ENCODE measurements at regions not wholly inside any gene's neighbourhood (a gene's known extent, or its start where the extent isn't known, plus 50 kb on each side); places are given as distances from the start of the nearest gene placed in this dataset.

DNA sequence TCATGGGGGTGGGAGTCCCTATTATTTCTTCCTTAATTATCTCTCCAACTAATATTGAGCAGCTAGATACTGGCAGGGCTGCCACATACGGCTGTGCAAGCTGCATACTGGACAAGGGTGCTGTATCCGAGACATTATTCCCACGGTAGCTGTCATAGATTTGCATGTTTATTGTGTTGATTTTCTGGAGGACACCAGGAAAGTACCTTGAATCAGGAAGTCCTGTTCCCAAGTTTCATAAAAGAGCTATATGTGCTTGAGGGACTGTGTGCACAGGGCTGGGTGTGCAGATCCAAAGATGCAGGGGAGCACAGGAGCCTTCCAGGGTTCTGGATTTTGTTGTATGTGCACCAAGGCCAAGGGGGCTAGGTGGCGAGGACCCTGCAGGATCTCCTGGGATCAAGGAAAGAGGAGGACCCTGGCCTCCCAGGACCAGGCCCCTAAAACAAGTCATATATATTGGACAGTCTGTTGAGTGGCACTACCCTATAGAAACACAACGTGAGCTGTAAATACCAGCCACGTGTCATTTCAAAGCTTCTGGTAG, 119.2 kb upstream of the ALDH1A3 start:
- ATAC-seq (ENCODE audit: insufficient read depth, low read depth) (no peak), DNase-seq (no peak)
- no peaks in the 10 kb centered on the region for H3K79me2 ChIP-seq (ENCODE audit: insufficient read depth, low read length)
- no peak overlapping the region for H3K4me3 ChIP-seq (ENCODE audit: low read depth in 1 of 2, low read length in 2 of 2)
- H2AFZ ChIP-seq (ENCODE audit: low read depth, low read length): no peak overlapping the region
- no peaks in the 10 kb centered on the region for H3K9me3 ChIP-seq (ENCODE audit: insufficient read depth, low read length, severe bottlenecking)
- peaks cover 2% of the 10 kb centered on the region for H3K27me3 ChIP-seq (ENCODE audit: insufficient read depth, low read length, poor library complexity)
- H3K9ac ChIP-seq (ENCODE audit: low read depth, low read length): no peak overlapping the region
- no peaks in the 10 kb centered on the region for H3K4me1 ChIP-seq (ENCODE audit: insufficient read depth, low read length)
- no peak for TF ChIP-seq EZH2 (IDR thresholded peaks at IDR 0.05; ENCODE audit: borderline replicate concordance, low read depth, low read length, severe bottlenecking)
- TF ChIP-seq, protein P1, sequence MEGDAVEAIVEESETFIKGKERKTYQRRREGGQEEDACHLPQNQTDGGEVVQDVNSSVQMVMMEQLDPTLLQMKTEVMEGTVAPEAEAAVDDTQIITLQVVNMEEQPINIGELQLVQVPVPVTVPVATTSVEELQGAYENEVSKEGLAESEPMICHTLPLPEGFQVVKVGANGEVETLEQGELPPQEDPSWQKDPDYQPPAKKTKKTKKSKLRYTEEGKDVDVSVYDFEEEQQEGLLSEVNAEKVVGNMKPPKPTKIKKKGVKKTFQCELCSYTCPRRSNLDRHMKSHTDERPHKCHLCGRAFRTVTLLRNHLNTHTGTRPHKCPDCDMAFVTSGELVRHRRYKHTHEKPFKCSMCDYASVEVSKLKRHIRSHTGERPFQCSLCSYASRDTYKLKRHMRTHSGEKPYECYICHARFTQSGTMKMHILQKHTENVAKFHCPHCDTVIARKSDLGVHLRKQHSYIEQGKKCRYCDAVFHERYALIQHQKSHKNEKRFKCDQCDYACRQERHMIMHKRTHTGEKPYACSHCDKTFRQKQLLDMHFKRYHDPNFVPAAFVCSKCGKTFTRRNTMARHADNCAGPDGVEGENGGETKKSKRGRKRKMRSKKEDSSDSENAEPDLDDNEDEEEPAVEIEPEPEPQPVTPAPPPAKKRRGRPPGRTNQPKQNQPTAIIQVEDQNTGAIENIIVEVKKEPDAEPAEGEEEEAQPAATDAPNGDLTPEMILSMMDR (IDR thresholded peaks at IDR 0.05; ENCODE audit: borderline replicate concordance, extremely low read depth, low read length, poor library complexity, severe bottlenecking): no peak
- no peaks in the 10 kb centered on the region for H3K36me3 ChIP-seq (ENCODE audit: insufficient read depth, low read length)
- H3K27ac ChIP-seq (ENCODE audit: low read length): no peak overlapping the region
- H4K20me1 ChIP-seq (ENCODE audit: insufficient read depth, low read length): peaks cover 2% of the 10 kb centered on the region; the same call in 1 of the 2 replicates
- no peak overlapping the region for H3K4me2 ChIP-seq (ENCODE audit: insufficient read depth, low read length)

DNA sequence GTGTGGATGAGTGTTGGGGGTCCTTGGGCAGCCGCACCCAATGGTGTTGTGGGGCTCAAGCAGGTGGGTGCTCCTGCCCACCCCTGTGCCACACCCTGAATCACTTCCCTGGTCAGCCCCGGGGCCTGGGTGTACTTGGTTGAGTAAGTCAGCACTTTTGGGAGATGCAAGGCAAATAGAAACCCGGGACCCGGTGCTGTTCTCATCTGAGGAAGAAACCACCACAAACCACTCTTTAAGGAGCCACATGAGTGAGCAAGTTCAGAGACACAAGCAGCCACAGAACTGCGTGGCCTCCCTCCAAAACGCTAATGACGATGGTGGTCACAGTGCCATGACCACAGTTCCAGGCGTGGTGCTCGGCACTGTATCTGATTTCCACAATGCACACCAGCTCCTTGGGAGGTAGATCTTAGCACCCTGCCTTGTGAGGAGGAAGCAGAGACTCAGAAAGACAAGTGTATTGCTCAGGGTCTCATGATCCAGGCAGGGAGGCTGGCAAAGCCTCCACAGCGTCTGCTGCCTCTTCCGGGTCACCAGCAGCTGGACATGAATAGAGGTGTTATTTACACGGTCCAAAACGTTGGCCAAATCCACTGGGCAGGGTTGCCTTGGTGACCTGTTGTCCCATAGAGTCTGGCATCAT, 118.2 kb upstream of the ALDH1A3 start:
- Histone ChIP-seq H3K4me2 (ENCODE audit: insufficient read depth, low read length) (no peak overlapping the region), H3K27ac (ENCODE audit: low read length) (no peak overlapping the region)
- no peak for ATAC-seq (ENCODE audit: insufficient read depth, low read depth)

GRCh38 chr15:100762289-100762688, 117.3 kb upstream of the ALDH1A3 start:
- DNase-seq (no peak), ATAC-seq (ENCODE audit: insufficient read depth, low read depth) (no peak)
- Histone ChIP-seq H3K4me3 (ENCODE audit: low read depth in 1 of 2, low read length in 2 of 2) (no peak overlapping the region), H3K9me3 (ENCODE audit: insufficient read depth, low read length, severe bottlenecking) (no peaks in the 10 kb centered on the region), H3K9ac (ENCODE audit: low read depth, low read length) (no peak overlapping the region), H2AFZ (ENCODE audit: low read depth, low read length) (no peak overlapping the region), H3K4me2 (ENCODE audit: insufficient read depth, low read length) (no peak overlapping the region), H3K36me3 (ENCODE audit: insufficient read depth, low read length) (no peaks in the 10 kb centered on the region), H3K27me3 (ENCODE audit: insufficient read depth, low read length, poor library complexity) (peaks cover 2% of the 10 kb centered on the region), H3K79me2 (ENCODE audit: insufficient read depth, low read length) (no peaks in the 10 kb centered on the region), H4K20me1 (ENCODE audit: insufficient read depth, low read length) (peaks cover 2% of the 10 kb centered on the region; the same call in 1 of the 2 replicates), H3K4me1 (ENCODE audit: insufficient read depth, low read length) (no peaks in the 10 kb centered on the region), H3K27ac (ENCODE audit: low read length) (no peak overlapping the region)
- TF ChIP-seq, protein P1 (IDR thresholded peaks at IDR 0.05; ENCODE audit: borderline replicate concordance, extremely low read depth, low read length, poor library complexity, severe bottlenecking): no peak

More for the DNA sequence above, 118.2 kb upstream of the ALDH1A3 start:
- DNase-seq: no peak
- H2AFZ ChIP-seq (ENCODE audit: low read depth, low read length): no peak overlapping the region
- peaks cover 2% of the 10 kb centered on the region; the same call in 1 of the 2 replicates for H4K20me1 ChIP-seq (ENCODE audit: insufficient read depth, low read length)
- H3K4me3 ChIP-seq (ENCODE audit: low read depth in 1 of 2, low read length in 2 of 2): no peak overlapping the region
- peaks cover 2% of the 10 kb centered on the region for H3K27me3 ChIP-seq (ENCODE audit: insufficient read depth, low read length, poor library complexity)
- no peaks in the 10 kb centered on the region for H3K9me3 ChIP-seq (ENCODE audit: insufficient read depth, low read length, severe bottlenecking)
- H3K79me2 ChIP-seq (ENCODE audit: insufficient read depth, low read length): no peaks in the 10 kb centered on the region
- TF ChIP-seq, protein P1 (IDR thresholded peaks at IDR 0.05; ENCODE audit: borderline replicate concordance, extremely low read depth, low read length, poor library complexity, severe bottlenecking): no peak
- no peak for TF ChIP-seq EZH2 (IDR thresholded peaks at IDR 0.05; ENCODE audit: borderline replicate concordance, low read depth, low read length, severe bottlenecking)
- H3K36me3 ChIP-seq (ENCODE audit: insufficient read depth, low read length): no peaks in the 10 kb centered on the region
- H3K4me1 ChIP-seq (ENCODE audit: insufficient read depth, low read length): no peaks in the 10 kb centered on the region
- no peak overlapping the region for H3K9ac ChIP-seq (ENCODE audit: low read depth, low read length)
